ENCODE measurements at regions not wholly inside any gene's neighbourhood (a gene's known extent, or its start where the extent isn't known, plus 50 kb on each side); places are given as distances from the start of the nearest gene placed in this dataset.
"Not testable (repeated sequence)": the region's sequence is repeated elsewhere in the genome, so short reads cannot be mapped to it uniquely, and the experiment has no call there.

DNA sequence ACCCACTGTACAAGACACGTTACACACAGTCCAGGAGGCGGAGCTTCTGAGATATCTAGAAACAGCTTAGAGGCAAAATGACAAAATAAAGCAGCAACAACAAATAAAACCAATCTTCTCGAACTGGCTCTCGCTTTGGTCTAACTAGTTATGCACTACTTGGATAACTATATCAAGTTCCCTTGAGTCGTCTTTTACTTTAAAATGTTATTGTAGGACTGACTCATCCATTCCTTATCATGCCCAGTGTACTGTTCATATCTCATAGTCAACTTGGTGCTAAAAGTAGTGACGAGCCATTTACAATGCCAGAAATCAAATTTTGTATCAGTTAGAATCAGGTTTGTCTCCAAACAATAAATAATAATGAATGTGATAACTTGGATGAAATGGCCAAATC is 102.5 kb upstream of the SLC35G4 start:
- no peak for DNase-seq

DNA sequence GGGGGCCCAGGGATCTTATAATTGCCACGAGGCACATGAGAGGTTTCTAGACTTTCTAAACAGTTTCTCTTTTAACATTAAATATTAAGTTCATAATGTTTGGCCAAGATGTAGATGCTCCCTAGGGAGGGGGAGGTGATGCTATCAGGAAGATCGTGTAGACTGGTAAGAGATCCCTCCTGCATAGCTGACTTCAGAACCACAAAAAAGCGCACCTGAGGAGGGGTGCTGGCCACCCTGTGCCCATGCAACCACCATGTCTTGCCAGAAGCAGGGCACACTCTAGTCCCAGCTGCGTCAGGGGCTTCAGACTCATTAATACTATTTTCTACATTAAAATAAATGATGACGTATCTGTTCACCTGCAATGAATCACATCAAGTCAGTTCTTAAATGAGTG is 103.4 kb upstream of the SLC35G4 start:
- no peak for DNase-seq

DNA sequence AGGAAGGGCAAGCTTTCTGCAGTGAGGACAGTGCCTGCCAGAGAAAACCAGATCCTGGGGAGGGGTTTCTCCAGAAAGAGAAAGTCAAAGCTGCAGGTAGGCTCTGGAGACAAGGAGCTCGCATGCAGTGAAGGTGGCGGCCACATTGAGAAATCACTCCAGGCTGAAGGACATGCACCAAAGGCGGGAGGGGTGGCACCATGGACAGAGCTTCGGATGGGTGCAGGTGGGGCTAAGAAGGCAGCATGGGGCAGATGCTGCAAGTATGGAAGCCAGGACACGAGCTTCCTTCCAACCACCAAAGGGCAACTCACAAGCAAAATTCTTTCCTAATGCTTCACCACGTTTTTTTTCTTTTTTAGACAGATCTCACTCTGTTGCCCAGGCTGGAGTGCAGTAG is 104.4 kb upstream of the SLC35G4 start:
- DNase-seq = no peak

DNA sequence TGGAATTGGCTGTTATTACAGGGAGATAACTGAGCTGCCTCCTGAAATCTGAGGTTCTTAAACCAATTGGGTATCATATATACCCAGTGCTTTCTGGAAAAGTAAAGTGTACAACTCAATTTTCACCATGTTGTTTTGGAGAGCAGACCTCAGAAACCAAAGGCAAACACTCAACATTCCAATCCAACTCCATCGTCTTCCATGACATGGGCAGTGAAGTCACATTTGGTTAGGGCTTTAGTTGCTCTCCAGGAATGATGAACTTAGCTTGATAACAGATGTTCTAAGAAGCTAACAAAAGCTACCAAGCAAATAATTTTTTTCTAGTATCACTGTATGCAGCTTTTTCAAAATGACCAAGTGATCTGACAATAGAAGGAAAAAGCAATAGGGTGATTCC is 107.0 kb upstream of the SLC35G4 start:
- no peak for DNase-seq

DNA sequence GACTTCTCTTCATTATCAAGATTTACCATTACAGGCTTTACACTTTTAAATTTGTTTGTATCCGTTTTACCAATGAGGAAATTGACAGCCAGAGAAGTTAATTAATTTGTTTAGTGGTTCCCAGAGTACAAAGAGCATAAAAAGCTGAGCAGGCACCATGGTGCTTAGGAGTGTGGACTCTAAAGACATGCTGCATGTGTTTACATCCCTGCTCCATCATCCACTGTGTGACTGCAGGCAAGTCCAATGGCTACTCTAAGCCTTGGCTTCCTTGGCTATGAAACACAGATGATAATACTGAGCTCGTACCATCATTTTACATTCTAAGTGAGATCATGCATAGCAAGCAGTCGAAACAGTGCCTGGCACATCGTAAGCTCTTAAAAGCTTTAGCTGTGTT is 108.0 kb upstream of the SLC35G4 start:
- no peak for DNase-seq

DNA sequence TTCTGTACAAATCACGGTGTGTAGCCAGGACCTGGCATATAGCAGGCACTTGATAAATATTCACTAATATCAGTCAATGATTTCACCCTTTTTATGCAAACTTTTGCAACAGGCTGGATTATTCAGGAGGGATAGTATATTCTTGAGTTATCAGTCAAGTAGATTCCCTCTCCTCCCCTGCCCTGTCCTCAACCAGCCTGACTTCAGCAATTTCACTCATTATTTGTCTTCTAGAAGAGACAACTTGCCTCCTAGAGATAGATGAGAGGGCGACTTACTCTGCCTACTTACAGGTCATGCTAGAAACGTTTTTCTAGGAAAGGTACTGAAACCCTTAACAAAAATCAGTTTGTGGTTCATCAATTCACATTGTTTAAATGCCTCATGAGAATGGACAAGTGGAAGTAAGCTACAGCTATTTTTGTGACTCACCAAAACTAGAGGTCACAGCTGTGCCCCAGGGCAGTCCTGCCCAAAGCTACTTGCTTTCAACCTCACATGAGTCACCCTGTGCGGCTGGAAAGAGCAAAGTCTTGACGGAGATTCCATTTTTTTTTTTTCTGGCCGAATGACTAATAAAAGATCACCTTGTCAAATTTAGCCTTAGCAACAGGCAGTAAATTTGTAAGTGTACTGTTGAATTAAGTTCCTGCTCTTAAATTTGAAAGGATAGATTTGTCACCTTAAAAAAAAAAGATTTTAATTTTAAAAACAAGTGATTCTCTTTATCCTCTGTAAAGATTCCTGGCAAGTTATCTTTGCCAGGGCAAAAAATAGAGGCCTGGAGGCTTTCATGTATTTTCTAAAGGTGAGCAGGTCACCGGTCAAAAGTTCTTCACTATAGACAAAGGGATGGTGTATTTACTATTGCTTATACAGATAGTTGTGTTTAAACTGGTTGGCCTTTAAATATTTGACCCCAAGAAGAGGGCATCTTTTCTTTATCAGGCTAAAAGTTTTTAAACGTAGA is 109.0 kb upstream of the SLC35G4 start:
- DNase-seq = no peak

DNA sequence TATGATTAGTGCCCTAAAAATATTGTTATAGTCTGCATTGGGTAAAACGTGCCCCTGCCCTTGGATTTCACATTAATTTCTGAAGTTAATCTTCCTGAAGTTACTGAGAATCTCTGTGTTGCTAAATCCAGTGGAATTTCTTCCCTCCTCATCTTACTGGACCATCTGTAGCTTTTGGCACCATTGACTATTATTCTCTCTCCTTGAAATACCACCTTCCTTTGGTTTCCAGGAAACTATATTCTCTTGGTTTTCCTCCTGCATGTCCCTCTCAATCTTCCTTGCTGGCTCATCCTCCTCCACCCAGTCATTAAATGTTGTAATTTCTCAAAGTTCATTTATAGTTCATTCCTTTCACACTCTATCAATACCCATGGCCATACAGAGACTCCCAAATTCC is 110.6 kb upstream of the SLC35G4 start:
- DNase-seq = no peak

DNA sequence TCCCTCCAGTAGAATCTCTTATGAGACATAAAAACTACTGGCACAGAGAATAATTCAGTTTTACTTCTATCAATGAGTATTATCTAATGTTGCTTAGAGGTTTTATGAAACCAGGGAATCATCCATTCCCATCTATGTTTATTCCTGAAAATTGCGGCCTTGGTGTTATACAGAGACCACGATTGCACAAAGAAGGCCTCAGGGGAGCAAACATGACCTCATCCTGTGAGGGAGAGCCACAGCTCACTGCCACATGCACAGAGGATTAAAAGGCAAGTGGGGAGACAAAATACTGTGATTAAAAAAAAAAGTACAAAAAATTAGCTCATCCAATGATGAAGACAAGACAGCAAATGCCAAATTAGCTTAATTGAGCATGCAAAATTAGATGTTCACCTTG is 111.8 kb upstream of the SLC35G4 start:
- no peak for DNase-seq

DNA sequence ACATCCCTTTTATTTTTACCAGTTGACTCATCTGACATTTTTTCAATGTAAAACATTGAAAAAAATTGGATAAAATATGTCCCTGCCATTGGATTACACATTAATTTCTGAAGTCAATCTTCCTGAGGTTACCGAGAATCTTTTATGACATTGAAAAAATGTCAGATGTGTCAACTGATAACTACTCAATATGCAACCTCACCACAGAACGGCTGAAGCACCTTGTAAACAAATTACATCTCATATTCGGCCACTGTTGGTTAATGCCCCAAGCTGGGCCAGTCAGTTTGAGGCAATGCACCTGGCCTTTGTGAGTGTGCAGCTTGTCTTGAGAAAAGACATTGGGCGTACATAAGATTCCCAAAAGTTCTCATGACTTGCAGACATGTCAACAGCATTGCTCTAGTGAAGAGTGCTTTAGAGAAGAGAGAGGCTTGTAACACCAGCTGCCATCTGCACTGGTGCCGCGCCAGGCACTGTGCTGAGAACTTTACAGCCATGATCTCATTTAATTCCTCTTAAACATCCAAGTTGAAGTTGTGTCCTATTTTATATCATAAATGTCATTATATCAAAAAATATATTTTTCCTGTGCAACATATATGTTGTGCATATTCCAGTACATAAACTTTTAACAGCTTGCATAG is 112.7 kb upstream of the SLC35G4 start:
- no peak for DNase-seq

DNA sequence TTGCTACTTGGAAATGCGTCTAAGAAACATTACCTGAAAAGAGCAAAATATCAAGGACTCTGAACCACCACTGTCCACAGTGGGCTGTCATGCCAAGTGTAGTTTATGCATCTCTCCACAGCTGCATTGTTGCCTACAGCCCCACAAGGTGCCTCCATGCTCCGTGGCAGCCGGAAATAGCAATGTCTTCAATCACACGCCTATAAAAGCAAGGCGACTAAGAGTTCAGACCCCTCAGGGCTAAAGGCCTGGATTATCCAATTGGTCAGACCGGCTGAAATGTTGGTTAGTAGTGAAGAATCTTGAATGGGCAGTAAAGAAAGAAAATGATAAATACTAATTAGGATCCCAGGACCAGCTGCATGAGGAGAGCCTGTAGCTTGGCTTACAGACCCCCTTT is 114.0 kb upstream of the SLC35G4 start:
- no peak for DNase-seq

DNA sequence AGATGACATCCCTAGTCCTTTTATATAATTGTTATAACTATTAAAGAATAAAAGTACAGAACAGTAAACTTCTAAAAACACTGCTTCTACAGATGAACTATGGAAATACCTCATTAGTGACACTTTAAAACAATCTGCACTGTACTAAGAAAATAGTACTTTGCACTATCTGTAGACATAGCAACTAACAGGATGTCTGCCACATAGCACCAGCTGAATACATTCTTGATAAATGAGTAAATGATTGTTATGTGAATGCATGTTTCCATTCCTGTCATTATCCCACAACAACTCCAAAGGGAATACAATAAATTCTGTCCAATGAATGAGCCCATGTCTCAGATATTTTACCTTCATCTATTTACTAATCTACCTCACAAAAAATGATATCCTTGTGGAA is 115.3 kb upstream of the SLC35G4 start:
- DNase-seq = no peak

DNA sequence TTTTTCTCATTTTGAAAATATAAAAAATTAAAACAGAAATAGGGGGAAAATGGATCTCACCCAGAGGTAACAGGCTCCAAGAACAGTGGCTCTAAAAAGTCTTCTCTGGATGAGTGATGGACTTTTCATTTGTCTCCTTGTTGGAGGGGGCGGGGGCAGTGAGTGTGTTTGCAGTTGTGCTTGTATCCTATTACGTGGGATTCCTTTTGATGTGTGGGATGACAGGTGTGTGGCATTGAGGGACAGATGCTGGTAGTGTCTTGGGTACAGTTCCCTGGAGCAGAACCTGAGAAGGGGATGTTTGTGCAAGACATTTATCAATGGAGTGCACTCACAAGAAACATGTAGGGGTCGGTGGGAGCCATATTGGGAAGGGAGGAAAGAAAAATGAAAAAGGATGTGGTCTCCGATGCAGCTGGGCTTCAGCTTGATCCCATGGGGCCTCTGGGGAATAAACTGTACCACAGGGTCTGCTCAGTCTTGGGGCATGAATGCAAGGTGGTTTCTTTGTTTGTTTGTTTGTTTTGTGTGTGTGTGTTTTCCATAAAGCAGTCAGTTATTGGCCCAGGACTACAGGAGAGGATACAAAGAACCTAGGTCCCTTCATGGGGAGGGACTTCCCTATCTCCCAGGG is 120.0 kb upstream of the SLC35G4 start:
- DNase-seq = no peak

DNA sequence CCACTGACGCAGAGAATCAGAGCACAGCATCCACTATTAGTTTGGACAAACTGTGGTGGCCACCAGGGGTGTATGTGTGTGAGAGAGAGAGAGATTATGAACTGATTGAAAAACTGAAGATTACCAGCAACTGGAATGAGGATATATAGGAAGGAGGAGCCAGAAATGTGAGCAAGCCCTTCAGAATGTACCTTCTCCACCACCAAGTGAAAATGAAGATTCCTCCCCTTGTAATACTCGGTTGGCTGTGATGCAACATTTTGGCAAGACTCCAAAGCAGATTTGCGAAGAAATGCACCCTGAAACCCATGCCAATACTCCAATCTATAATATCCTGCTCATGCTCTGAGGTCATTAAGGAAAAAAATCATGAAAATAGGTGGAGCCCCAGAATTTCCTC is 121.2 kb upstream of the SLC35G4 start:
- DNase-seq = no peak

DNA sequence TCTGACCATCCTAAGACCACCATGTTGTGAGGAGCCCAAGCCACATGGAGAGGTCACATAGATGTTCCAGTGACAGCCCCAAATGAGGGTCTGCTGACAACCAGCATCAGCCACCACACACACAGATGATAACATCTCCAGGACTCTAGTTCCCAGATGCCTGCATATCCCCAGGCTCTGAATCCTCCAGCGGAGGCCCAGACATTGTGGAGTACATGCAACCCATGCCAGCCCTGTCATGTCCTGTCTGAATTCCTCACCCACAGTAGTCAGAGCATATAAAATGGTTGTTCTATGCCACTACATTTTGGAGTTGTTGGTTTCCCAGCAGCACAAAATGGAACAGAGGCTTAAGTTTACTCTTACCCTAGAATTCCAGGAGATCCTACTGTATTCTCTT is 122.0 kb upstream of the SLC35G4 start:
- DNase-seq = no peak

DNA sequence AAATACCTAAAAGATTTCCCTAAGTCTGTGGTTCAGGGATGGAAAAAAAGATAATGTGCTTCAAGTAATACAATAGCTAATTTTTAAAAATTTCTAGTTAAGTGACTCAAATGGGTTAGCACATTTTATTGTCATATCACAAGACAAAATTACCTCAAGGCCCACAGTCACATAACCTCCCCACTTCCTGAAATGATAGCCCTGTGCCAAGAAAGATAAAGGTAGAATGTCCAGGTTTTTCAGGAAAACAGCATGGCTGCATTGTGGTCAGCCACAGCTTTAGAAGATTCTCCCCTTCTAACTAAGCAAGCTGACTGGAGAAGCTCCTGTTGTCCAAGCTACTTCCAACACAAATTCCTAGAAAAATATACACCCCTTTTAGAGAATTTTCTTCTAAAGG is 127.1 kb upstream of the SLC35G4 start:
- DNase-seq = no peak

DNA sequence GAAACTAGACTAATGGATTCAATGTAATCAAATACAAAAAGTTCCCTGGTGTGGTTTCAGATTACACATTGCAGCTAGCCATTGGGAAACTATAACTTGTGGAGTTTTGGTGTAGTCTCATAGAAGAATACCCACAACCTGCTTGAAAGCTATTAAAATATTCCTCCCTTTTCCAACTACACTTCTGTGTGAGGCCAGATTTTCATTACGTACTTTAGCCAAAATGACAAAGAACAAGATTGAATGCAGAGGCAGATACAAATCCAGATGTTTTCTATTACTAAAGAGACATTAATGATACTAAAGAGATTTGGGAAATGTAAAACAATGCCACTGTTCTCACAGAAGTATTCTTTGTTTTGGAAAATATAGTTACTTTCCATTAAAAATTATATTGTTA is 128.7 kb upstream of the SLC35G4 start:
- DNase-seq = no peak

DNA sequence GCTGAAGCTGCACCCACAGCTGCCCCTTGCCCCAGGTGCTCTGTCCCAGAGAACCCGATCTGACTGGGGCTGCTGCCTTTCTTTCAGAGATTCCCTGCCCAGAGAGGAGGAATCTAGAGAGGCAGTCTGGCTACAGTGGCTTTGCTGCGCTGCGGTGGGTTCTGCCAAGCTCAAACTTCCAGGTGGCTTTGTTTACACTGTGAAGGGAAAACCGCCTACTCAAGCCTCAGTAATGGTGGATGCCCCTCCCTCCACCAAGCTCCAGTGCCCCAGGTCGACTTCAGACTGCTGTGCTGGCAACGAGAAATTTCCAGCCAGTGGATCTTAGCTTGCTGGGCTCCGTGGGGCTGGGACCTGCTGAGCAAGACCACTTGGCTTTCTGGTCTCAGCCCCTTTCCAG is 130.4 kb upstream of the SLC35G4 start:
- DNase-seq = not testable (repeated sequence)

DNA sequence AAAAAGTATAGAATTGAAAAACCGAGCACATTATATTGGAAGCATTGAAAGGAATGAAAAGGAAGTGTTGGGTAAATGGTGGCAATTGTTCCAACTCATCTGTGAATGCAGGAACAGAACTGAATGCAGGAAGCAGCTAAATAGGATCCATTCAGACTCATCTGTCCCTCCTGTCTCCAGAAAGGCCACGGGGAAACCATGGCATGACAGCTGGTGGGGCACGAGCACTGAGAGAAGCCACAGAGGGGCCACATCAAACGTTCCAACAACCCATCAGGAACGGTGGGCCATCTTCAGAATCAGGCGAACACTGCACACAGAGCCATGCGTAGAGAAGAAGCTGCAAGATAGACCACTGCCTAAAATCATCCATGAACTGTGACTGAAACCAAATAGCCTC is 138.5 kb upstream of the SLC35G4 start:
- no peak for DNase-seq

DNA sequence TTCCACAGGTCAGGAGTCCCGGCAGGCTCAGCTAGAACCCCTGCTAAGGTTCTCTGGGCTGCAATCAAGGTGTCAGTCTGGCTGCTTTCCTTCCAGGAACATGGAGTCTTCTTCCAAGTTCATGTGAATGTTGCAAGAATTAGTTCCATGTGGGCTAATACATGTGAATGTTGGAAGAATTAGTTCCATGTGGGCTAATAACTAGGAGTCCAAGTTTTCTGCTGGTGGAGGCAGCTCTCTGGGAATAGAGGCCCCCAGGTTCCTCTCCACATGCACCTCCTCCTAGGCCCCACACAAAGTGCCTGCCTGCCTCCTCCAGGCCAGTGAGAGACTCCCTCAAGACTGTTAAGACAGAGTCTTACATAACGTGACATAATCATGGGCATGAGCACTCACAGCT is 140.8 kb upstream of the SLC35G4 start:
- DNase-seq = no peak

DNA sequence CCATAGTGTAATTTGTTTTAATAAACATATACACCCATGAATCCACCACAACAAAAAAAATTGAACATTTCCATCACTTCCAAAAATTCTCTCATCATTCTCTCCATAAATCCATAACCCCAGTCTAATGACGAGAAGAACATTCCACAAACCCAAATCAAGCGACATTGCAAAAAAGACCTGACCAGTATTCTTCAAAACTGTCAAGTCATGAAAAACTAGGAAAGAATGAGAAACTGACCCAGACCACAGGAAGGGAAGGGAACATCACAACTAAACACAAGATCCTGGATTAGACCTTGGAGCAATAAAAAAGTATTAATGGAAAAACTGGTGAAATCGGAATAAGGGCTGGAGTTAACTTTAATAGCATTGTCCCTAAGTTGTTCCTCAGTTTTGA is 141.3 kb upstream of the SLC35G4 start:
- DNase-seq = no peak

DNA sequence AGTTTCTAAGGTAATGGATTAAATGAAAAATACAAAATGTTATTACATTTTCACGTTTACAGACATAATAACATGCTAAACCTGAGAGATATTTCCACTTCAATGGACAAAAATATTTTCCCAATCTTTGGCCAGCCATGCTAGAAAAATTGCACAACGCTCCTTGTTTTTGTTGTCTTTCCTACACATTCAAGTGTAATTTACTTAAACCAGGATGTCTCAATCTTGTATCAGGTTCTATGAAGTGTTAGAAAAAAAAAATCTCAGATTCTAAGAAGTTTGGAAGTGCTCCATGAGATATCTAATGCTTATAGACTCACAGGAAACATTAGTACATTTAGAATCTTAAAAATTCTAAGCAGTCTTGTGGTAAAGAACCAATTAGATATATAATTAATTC is 141.8 kb upstream of the SLC35G4 start:
- DNase-seq = no peak

DNA sequence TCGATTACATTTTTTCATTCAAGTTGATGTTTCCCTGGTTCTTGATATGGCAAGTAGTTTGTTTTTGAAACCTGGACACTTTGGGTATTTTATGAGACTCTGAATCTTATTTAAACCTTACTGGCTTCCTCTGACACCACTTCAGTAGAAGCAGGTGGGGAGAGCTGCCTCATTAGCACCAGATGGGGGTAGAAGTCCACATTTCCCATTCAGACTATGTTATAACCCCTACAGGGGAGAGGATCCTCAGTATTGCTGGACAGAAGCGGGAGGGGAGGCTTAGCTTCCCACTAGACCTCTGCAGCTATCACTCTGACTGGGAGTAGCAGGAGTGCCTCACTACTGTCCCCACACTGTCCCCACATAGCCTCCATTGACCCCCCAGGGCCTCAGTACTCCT is 145.3 kb upstream of the SLC35G4 start:
- DNase-seq = no peak

DNA sequence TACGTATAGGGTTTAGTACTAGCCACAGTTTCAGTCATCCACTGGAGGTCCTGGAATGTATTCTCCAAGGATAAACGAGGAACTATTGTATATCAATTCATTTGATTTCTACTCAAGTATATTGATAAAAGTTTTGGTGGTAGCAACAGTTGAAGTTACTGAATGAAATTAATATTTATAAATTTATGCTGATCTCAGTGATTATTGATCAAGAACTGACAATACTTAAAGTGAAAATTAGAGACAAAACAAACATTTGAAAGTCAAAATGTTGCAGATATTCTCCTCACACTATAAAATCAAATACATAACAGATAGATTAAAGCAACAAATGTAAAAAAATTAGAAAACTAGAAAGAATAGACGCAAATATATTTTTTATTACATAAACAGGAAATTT is 150.9 kb upstream of the SLC35G4 start:
- no peak for DNase-seq

DNA sequence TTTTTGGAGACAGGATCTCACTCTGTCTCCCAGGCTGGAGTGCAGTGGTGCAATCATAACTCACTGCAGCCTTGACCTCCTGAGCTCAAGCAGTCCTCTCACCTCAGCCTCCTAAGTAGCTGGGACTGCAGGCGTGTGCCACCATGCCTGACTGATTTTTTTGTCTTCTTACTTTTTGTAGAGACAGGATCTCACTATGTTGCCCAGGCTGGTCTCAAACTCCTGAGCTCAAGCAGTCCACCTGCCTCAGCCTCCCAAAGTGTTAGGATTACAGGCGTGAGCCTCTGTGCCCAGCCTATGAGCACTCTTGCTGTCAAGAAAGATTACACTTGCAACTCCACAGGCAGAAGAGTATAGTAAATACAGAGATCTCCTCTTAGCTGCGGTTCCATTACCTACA is 151.5 kb upstream of the SLC35G4 start:
- DNase-seq = not testable (repeated sequence)

Data from NCI-H1694 (cell line).